ENCODE measurements at regions not wholly inside any gene's neighbourhood (a gene's known extent, or its start where the extent isn't known, plus 50 kb on each side); places are given as distances from the start of the nearest gene placed in this dataset.
"Not testable (repeated sequence)": the region's sequence is repeated elsewhere in the genome, so short reads cannot be mapped to it uniquely, and the experiment has no call there.

GRCh38 chr2:220371211-220371610 lies 743.8 kb downstream of the SLC4A3 start:
- in situ Hi-C loops (cut with HindIII; ENCODE audit: low pct_unique_long_range_greater_than_20kb, low sequenced_read_pairs) = no loop called here

GRCh38 chr2:220373878-220374277 lies 746.4 kb downstream of the SLC4A3 start:
- DNase-seq (ENCODE audit: low read depth, low spot score) = no peak
- in situ Hi-C loops (cut with HindIII; ENCODE audit: low pct_unique_long_range_greater_than_20kb, low sequenced_read_pairs) = no loop called here

More at GRCh38 chr2:220371211-220371610, 743.8 kb downstream of the SLC4A3 start:
- no peak for DNase-seq (ENCODE audit: low read depth, low spot score)

DNA sequence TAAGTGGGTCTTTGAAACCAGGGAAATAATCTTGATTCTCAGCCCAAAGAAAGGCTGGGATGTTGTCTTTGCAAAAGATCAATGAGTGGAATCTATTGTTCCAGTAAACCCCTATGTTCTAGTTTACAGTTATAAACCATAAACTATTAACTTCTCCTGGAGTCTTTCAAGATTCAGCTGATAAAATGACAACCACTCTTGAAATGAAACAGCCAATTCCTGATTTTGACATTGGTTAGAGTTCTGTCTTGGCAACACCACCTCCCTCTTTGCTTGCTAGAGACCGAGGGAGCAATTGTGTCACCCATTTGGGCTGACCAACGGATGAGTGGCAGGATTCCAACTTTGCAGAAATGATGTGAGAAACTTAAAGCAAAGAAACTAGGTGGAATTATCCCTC lies 746.9 kb downstream of the SLC4A3 start:
- DNase-seq (ENCODE audit: low read depth, low spot score) = no peak
- in situ Hi-C loops (cut with HindIII; ENCODE audit: low pct_unique_long_range_greater_than_20kb, low sequenced_read_pairs) = no loop called here

GRCh38 chr2:220377482-220378155 lies 750.2 kb downstream of the SLC4A3 start:
- DNase-seq (ENCODE audit: low read depth, low spot score) = no peak
- in situ Hi-C loops (cut with HindIII; ENCODE audit: low pct_unique_long_range_greater_than_20kb, low sequenced_read_pairs) = no loop called here

DNA sequence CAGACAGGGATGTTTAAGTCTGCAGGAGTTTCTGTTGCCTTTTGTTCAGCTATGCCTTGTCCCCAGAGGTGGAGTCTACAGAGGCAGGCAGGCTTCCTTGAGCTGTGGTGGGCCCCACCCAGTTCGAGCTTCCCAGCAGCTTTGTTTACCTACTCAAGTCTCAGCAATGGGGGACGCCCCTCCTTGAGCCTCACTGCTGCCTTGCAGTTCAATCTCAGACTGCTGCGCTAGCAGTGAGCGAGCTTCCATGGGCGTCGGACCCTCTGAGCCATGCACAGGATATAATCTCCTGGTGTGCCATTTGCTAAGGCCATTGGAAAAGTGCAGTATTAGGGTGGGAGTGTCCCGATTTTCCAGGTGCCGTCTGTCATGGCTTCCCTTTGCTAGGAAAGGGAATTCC lies 760.3 kb downstream of the SLC4A3 start:
- DNase-seq (ENCODE audit: low read depth, low spot score); in situ Hi-C loops (cut with HindIII; ENCODE audit: low pct_unique_long_range_greater_than_20kb, low sequenced_read_pairs): not testable (repeated sequence)

DNA sequence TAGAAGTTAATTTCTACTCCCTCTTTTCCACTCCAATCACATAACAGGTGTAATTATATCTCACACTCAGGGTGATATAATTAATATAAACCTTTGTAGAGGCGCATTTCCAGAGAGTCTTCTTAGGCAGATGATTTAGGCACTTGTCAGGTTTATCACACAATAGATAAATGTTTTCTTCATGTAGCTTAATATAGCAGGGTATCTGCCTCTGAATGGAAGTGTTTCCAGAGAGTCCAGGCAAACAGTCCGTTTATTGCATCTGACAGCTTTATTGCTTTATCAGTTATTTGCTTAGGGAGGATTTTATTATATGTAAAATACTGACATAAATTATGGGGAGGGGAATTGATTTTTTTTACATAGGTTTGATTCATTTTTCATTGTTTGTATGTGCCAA lies 766.3 kb downstream of the SLC4A3 start:
- no peak for DNase-seq (ENCODE audit: low read depth, low spot score)
- in situ Hi-C loops (cut with HindIII; ENCODE audit: low pct_unique_long_range_greater_than_20kb, low sequenced_read_pairs) = no loop called here

- DNase-seq (ENCODE audit: low read depth, low spot score) = no peak
- in situ Hi-C loops (cut with HindIII; ENCODE audit: low pct_unique_long_range_greater_than_20kb, low sequenced_read_pairs) = no loop called here
Observed at GRCh38 chr2:220394433-220394832, 767.0 kb downstream of the SLC4A3 start.

DNA sequence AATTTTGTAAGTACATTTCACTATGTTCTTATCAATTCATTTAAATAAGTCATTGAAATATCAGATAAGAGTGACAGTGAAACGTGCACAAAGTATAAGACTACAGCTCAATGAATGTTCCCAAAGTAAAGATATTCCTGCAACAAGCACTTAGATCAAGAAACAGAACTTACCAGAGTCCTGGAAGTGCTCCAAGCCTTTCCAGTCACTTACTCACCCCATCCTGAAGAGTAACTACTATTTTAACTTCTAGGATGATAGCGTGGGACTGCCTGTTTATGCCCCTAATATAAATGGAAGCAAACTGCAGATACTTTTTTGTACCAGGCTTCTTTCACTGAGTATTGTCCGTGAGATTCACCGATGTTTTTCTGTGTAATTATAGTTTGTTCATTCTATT lies 768.9 kb downstream of the SLC4A3 start:
- DNase-seq (ENCODE audit: low read depth, low spot score) = no peak
- in situ Hi-C loops (cut with HindIII; ENCODE audit: low pct_unique_long_range_greater_than_20kb, low sequenced_read_pairs) = no loop called here

- in situ Hi-C loops (cut with HindIII; ENCODE audit: low pct_unique_long_range_greater_than_20kb, low sequenced_read_pairs) = no loop called here
Observed at GRCh38 chr2:220410296-220410695, 782.9 kb downstream of the SLC4A3 start.

GRCh38 chr2:220417503-220417902 lies 790.1 kb downstream of the SLC4A3 start:
- in situ Hi-C loops (cut with HindIII; ENCODE audit: low pct_unique_long_range_greater_than_20kb, low sequenced_read_pairs) = no loop called here
- DNase-seq (ENCODE audit: low read depth, low spot score) = no peak

More at GRCh38 chr2:220410296-220410695, 782.9 kb downstream of the SLC4A3 start:
- no peak for DNase-seq (ENCODE audit: low read depth, low spot score)

GRCh38 chr2:220419647-220420046 lies 792.2 kb downstream of the SLC4A3 start:
- in situ Hi-C loops (cut with HindIII; ENCODE audit: low pct_unique_long_range_greater_than_20kb, low sequenced_read_pairs) = no loop called here
- no peak for DNase-seq (ENCODE audit: low read depth, low spot score)

GRCh38 chr2:220420820-220421219 lies 793.4 kb downstream of the SLC4A3 start:
- DNase-seq (ENCODE audit: low read depth, low spot score) = no peak
- in situ Hi-C loops (cut with HindIII; ENCODE audit: low pct_unique_long_range_greater_than_20kb, low sequenced_read_pairs) = no loop called here

DNA sequence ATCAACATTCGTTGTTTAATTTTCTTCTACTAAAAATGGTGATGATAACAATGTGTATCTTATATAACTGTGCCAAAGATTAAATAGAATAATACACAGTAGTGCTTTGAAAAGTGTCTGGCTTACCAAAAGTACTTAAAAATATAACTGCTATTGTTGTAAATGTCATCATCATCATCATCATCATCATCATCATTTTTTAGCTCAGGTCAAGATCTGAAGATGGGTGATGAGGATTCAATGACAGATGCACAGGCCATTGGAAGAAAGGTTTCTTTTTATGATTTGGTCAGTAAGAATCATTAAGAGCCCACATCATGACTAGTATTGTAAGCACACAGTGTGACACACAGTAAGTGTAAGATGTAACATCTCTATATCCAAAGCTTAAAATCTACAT lies 795.2 kb downstream of the SLC4A3 start:
- DNase-seq (ENCODE audit: low read depth, low spot score) = no peak
- in situ Hi-C loops (cut with HindIII; ENCODE audit: low pct_unique_long_range_greater_than_20kb, low sequenced_read_pairs) = no loop called here

- in situ Hi-C loops (cut with HindIII; ENCODE audit: low pct_unique_long_range_greater_than_20kb, low sequenced_read_pairs) = no loop called here
Observed at GRCh38 chr2:220424561-220424960, 797.1 kb downstream of the SLC4A3 start.

DNA sequence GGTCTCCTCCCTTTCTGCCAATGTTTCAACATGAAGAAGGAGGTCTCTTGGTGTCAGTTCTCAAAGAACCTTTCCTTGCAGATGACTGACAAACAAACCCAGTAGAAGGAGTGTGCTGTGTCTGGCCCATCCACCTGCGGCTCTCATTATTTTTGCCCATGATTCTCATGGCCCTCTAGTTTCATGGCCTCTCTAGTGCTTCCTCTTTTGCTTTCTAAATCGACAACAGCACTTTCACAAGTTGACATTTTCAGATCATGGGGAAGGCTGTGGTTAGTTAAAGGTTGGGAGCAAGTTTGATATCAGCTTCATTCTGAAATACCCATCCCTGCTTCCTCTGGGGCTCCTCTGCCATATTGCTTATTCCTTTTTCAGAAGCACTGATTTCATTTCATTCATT lies 805.2 kb downstream of the SLC4A3 start:
- in situ Hi-C loops (cut with HindIII; ENCODE audit: low pct_unique_long_range_greater_than_20kb, low sequenced_read_pairs) = no loop called here
- DNase-seq (ENCODE audit: low read depth, low spot score) = no peak

More at GRCh38 chr2:220424561-220424960, 797.1 kb downstream of the SLC4A3 start:
- no peak for DNase-seq (ENCODE audit: low read depth, low spot score)

DNA sequence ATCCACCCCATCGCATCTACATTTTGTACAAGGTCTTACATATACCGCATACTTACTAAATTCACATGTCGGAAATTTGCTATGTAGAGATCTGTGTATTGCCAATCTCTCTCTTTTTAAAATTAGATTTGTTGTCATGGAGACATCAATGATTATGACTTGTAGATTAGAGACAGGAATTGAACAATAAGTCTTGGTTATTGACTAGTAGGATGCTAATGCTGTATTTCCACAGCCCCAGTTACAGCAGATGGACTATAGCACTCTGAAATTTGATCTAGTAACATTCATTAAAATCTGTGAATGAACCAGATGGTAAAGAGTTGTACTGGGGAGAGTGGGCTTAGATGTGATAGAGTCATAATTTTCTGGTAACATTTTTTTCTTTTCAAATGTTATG lies 805.7 kb downstream of the SLC4A3 start:
- in situ Hi-C loops (cut with HindIII; ENCODE audit: low pct_unique_long_range_greater_than_20kb, low sequenced_read_pairs) = no loop called here

DNA sequence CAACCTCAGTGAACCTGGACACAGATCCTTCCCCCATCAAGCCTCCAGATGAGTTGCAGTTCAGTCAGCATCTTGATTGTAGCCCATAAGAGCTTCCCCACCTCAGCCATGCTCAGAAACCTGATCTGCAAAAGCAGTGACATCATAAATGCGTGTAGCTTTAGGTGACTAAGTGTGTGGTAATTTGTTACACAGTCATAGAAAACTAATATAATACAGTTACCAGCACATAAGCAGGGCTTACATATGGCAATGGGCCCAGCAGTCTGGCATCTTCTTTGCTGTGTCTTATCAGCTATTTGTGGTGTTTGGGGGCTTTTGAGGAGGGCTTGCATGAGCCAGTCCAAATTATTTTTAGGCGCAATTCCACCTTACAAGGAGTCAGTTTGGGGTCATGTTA lies 807.0 kb downstream of the SLC4A3 start:
- in situ Hi-C loops (cut with HindIII; ENCODE audit: low pct_unique_long_range_greater_than_20kb, low sequenced_read_pairs) = no loop called here
- DNase-seq (ENCODE audit: low read depth, low spot score) = no peak

More for the DNA sequence above, 805.7 kb downstream of the SLC4A3 start:
- no peak for DNase-seq (ENCODE audit: low read depth, low spot score)

- in situ Hi-C loops (cut with HindIII; ENCODE audit: low pct_unique_long_range_greater_than_20kb, low sequenced_read_pairs) = no loop called here
Observed at GRCh38 chr2:220437938-220438337, 810.5 kb downstream of the SLC4A3 start.

GRCh38 chr2:220440731-220441130 lies 813.3 kb downstream of the SLC4A3 start:
- DNase-seq (ENCODE audit: low read depth, low spot score) = no peak
- in situ Hi-C loops (cut with HindIII; ENCODE audit: low pct_unique_long_range_greater_than_20kb, low sequenced_read_pairs) = no loop called here

More at GRCh38 chr2:220437938-220438337, 810.5 kb downstream of the SLC4A3 start:
- DNase-seq (ENCODE audit: low read depth, low spot score) = no peak

DNA sequence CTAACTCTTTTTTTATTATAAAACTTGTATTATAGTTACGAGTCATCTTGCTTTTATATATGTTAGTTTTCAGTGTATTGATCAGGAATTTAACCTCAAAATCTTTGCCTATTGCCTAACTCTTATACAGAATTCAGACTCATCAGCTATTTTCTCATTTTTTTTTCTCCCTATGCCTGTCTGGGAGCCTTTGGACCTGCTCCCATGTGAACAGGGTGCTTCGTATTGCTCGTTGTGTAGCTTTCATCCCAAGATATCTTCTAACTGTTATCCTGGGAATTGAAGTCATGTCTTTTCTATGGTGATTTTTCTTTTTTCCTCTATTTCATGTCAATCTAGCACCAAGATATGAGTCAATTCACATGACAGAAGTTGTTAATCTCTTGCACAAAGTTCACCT lies 814.0 kb downstream of the SLC4A3 start:
- in situ Hi-C loops (cut with HindIII; ENCODE audit: low pct_unique_long_range_greater_than_20kb, low sequenced_read_pairs) = no loop called here
- DNase-seq (ENCODE audit: low read depth, low spot score) = no peak
